ENCODE measurements at regions not wholly inside any gene's neighbourhood (a gene's known extent, or its start where the extent isn't known, plus 50 kb on each side); places are given as distances from the start of the nearest gene placed in this dataset.

DNA sequence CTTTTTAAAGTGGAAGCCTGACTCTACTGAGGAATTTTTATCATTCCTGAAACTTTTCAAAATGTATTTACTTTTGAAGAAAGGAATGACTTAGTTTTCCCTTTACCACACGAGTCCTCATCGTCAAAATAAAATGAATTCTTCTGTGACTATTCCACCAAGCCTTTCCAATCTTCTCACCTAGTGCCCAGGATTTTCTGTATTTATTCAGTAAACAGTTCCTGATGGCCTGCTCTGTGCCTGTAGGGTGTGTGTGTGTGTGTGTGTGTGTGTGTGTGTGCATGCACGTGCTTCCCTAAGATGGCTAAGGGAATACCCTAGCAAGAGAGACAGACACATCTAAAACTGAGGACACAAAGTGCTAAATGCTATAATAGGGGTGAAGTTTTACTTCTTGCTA is 395.0 kb upstream of the USP24 start:
- no peak for TF ChIP-seq POLR2A (IDR thresholded peaks at IDR 0.05)
- TF ChIP-seq, protein P1, sequence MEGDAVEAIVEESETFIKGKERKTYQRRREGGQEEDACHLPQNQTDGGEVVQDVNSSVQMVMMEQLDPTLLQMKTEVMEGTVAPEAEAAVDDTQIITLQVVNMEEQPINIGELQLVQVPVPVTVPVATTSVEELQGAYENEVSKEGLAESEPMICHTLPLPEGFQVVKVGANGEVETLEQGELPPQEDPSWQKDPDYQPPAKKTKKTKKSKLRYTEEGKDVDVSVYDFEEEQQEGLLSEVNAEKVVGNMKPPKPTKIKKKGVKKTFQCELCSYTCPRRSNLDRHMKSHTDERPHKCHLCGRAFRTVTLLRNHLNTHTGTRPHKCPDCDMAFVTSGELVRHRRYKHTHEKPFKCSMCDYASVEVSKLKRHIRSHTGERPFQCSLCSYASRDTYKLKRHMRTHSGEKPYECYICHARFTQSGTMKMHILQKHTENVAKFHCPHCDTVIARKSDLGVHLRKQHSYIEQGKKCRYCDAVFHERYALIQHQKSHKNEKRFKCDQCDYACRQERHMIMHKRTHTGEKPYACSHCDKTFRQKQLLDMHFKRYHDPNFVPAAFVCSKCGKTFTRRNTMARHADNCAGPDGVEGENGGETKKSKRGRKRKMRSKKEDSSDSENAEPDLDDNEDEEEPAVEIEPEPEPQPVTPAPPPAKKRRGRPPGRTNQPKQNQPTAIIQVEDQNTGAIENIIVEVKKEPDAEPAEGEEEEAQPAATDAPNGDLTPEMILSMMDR (IDR thresholded peaks at IDR 0.05), result no peak
- TF ChIP-seq POLR2AphosphoS5 (IDR thresholded peaks at IDR 0.05), result no peak

Measured in prostate gland (tissue), 2 donors.